ENCODE measurements at regions not wholly inside any gene's neighbourhood (a gene's known extent, or its start where the extent isn't known, plus 50 kb on each side); places are given as distances from the start of the nearest gene placed in this dataset.

DNA sequence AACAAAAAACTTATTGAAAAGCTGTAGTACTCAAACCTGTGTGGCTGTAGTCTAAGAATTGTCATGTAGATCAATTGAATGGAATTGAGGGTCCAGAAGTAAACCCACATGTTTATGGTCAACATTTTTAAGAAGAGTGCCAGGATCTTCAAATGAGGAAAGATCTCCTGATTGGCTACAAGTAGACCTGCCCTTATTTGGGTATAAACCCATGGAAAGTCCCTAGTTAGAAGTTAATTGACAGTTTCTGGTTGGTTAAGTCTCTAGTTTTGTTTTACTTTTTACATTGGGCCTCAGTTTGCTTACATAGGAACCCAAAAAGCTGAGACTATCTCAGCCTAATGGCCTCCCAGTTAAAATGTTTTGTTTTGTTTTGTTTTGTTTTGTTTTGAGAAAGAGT lies 91.9 kb upstream of the RESF1 start:
- DNase-seq, result no peak

DNA sequence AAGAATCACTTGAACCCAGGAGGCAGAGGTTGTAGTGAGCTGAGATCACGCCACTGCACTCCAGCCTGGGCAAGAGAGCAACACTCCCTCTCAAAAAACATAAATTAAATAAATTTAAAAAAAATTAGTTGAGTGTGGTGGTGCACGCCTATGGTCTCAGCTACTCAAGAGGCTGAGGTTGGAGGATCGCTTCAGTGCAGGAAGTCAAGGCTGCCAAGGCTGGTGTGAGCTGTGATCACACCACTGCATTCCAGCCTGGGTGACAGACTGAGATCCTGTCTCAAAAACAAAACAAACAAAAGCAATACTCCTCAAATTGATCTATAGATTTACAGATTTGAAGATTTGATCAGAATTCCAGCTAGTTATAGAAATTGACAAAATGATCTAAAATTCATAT lies 92.7 kb upstream of the RESF1 start:
- no peak for DNase-seq

DNA sequence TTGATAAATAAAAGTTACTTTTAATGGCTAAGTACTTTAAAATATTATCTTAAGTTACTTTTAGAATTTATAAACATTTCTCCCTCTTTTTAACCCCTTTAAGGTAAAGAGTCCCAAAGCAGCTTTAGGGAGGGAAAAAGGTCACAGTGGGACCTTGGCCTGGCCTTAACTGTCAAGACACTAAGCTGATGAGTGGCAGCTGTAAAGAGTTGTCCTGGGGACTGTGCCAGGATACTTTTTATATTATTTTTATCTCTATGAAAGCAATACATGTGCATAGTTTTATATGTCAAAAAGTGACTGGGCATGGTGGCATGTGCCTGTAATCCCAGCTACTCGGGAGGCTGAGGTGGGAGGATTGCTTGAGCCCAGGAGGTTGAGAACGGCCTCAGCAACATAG lies 94.2 kb upstream of the RESF1 start:
- no peak for DNase-seq

DNA sequence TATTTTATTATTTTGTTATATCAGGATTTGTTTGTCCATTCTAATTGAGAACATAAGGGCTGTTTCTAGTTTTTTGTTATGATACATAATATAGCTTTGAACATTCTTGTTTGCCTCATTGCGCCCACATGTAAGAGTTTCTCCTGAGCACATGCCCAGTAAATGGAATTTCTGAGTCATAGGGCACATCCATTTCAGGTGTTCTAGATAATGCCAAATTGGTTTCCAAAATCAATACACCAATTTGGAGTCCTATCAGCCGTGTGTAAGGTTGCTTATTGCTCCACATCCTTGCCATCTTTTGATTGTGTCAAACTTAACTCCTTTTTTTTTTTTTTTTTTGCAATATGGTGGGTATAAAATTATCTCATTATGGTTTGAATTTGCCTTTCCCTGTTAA lies 97.9 kb upstream of the RESF1 start:
- no peak for DNase-seq

DNA sequence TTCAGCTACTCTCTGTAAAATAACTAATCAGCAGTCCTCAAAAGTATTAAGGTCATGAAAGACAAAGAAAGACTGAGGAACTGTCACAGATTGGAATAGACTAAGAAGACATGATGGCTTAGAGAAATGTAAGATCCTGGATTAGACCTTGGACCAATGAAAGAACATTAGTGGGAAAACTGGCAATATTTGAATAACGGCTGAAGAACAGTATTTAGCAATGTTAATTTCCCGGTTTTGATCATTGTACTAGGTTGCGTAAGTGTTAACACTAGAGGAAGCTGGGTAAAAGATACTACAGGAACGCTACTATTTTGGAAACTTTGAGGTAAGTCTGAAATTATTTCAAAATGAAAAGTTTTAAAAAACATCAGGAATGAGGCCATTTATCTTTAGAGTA lies 98.8 kb upstream of the RESF1 start:
- no peak for DNase-seq

DNA sequence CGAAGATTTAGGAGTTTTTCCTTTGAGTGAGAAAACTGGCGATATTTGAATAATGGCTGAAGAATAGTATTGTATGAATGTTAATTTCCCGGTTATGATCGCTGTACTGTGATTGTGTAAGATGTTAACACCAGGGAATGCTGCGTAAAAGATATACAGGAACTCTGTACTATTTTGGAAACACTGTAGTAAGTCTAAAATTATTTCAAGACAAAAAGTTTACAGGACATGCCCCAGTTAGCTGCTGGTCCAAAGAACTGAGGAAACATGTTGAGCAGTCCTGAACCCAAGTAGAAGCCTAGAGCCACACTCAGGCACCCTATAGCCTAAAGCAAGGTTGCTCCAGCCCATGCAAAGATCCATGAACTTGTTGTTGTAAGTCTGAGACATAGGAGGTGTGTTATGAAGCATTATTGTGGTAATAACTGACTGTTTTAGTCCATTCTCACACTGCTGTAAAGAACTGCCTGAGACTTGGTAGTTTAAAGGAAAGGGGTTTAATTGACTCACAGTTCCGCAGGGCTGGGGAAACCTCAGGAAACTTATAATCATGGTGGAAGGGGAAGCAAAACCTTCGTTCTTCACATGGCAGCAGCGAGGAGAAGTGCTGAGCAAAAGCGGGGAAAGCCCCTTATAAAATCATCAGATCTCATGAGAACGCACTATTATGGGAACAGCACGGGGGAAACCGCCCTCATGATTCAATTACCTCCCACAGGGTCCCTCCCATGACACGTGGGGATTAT lies 99.8 kb upstream of the RESF1 start:
- DNase-seq, result no peak

DNA sequence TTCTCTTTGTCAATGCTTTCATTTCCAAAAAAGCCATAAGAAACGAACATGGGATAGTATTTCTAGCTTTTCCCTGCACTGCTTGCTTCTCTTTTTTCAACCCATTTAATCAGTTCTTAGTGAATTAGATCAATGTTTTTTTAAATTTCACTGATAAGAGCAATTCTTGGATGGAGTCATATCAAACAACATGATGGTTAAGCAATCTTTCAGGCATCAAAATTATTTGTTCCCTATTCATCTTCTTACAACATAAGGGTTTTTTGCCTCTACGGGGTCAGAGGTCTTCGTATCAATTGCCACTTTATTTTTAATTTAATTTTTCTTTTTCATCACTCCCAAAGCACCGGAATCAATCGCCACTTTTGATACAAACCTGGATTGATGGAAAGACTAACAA lies 103.8 kb upstream of the RESF1 start:
- no peak for DNase-seq

DNA sequence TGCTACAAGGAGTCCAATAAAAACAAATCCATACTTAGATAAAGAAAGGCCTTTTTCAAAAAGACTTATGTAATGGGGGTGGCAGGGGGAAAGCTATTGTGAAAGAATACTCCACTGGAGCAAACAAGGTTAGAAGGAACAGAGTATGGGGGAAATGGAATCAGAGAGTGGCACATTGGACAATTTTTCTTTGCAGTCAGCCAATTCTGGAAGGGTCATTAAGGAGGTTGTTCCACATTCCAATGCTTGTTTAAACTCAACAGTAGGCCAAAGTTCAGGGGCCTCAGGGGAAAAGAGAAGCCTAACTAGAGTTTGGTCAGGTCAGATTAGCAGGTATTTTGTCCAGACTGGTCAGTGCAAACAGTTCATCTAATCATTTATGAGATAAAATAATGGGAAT lies 105.2 kb upstream of the RESF1 start:
- no peak for DNase-seq

DNA sequence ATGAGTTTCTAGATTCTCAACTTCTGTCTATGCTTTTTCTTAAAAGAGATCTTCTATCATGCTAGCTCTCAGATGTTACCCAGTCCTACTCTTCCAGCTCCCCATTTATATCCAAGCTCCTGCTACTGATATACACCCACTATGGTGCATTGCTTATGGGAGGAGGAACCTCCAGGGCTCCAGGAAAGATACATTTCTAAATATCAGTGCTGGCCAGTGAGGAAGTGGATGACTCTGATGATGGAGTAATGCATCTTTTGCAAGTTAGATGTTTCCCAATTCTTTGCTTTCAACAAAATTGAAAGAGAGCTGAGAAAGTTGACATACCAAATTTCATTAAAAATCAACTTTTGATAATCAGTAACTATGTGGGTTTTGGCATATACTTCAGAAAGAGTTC lies 105.7 kb upstream of the RESF1 start:
- no peak for DNase-seq

DNA sequence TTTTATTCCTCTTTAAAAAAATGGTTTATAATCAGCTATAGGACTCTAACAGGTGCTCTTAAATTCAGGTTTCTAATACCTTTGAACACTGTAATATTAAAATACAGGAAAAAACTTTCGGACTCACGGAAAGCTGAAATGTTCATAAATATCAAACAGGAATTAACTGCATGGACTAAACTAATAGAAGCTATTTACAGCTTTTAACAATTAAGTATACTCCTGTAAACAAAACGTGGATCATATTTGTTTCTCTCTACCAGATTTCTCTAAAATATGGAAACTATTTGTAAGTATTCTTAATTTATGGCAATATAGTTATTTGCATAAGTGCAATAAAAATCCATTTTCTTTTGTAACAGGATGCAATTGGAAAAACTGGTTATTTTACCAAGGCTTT lies 108.9 kb upstream of the RESF1 start:
- DNase-seq, result no peak

DNA sequence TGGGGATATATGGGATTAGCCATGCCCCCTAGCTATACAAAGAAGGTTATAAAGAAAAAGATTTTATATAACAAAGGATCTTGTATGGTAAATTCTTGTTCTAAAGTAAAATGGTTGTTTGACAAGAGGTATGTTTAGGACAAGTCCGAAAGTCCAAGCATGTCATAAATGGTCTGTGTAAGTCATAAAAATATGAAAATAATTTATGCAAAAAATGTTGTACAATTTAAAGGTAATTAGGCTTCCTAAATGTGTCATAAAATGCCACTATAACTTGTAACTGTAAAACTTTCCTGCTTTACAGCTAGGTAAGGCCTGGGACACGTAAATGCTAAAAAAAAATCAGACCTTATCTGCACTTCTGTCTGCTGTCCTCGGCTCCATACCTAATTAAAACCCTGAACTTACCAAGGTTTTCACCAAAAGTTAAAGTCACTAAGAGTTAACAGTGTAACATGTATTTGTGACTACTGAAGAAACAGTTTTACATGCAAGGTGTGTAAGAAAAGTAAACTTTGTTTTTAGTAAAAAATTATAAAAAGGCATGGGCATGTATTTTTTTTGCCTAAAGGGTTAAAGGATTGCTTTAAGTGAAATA lies 110.0 kb upstream of the RESF1 start:
- no peak for DNase-seq

DNA sequence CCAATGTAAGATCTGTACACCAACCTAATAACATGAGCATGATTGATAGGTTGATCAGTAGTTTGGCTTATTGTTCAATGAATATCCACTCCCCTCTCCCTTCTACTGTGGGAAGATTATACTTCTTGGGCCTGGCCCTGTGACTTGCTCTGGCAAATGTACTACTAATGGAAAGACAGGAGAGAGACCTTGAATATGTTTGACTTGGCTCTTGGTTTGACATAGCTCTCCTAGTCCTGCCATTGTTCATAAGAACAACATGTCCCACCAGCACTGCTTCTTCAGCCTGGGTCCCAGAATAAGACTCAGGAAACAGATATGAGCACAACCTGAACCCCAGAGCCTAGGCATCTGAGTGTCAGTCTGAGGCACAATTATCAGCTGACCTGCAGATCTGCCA lies 112.8 kb upstream of the RESF1 start:
- DNase-seq, result no peak

DNA sequence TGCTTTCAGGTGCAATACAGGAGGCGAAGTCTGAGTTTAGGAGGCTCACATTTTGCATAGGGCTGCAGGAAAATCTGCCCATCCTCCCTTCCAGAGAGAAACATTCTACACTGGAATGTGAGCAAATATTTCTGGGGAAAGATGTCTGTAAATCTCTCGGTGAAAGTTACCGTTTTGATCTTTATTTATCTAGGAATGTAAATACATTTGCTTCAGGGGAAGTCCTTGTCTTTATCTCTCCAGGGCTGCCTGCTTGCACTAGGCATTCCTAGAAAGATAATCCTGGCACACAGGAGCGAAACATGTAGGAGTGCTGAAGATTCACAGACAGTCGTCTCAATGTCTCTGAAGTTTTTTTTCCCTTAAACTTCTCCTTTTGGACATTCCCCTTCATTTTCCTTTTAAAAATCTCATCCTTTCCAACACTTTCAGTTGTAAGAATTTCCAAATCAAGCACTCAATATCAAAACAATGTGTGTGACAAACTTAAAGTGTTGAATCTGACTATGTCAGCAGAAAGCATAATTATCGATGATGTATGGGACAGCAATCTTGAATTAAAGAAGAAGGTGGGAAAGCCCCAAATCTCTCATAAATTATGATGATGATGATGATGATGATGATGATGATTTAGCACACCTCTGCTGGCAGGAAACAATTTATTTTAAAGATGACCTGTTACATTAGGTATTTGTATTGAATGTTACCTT lies 113.4 kb upstream of the RESF1 start:
- no peak for DNase-seq

DNA sequence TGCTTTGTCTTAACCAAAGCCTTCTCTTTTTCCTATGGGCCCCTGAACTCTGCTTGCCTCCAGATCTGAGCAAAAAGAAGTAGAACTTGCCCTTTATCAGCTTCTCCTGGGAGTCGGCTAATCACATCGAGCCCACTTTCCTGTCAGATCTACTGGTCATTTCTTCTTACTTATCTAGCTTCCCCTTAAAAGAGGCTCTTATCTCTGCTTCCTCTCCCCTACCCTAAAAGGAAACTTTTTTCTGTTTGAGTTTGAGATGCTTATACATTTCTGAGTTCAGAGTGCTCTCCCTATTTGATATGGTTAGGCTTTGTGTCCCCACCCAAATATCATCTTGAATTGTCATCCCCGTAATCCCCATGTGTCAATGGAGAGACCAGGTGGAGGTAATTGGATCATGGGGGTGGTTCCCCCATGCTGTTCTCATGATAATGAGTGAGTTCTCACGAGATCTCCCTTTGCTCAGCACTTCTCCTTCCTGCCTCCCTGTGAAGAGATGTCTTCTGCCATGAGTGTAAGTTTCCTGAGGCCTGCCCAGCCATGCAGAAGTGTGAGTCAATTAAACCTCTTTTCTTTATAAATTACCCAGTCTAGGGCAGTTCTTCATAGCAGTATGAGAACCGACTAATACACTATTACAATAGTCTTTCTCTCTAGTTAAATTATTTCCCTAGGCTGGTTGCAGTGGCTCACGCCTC lies 114.7 kb upstream of the AMN1 start:
- no peak for DNase-seq

DNA sequence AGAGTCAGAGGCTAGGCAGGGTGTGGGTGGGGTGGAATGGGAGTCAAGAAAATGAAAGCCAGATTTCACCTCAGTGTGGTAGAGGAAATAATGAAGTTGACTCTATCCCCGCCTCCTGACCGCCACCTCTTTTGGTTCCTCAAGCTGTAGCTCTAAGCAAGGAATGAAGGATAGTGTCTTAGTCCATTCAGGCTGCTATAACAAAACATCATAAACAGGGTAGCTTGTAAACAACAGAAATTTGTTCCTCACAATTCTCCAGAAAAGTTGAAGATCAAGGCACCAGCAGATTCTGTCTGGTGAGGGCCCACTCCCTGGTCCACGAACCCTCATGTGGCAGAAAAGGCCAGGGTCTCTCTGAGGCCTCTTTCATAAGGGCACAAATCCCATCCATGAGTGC lies 109.1 kb upstream of the AMN1 start:
- DNase-seq, result no peak

DNA sequence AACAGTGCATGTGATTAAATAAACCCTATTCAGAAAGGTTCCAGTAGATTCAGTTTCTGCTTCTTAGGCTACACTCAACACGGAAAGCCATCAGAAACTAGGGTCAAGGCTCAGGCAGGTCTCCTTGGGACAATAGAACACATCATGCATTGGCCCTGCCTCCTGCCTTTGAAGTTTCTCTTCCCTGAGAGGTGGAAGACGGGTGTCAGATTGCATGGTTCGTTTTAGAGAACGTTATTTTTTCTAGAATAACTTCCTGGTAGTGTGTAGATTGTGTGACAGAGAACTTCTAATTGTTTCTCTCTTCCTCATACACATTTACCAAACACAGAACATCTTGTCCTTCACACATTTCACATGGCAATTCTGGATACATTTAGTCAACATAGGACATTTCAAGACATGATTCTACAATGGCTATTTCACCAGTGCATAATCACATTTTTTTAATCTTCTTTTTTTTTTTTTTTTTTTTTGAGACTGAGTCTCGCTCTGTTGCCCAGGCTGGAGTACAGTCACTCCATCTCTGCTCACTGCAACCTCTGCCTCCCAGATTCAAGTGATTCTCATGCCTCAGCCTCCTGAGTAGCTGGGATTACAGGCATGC lies 106.6 kb upstream of the AMN1 start:
- no peak for DNase-seq

DNA sequence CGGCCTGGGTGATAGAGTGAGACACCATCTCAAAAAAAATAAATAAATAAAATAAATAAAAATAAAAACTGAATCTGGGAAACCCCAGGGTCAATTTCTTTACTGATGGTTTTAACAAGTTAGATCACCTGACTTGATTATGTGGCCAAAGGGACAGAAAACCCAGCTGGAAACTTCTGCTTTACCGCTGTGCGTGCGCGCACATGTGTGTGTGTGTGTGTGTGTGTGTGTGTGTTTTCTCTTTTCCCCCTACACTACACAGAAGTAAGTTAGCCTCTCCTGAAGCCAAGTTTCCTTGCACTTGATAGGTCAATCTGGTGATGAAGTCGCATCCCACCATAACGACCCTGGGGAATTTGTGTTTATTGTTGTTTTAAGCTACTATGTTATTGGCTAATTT lies 105.3 kb upstream of the AMN1 start:
- DNase-seq, result no peak

DNA sequence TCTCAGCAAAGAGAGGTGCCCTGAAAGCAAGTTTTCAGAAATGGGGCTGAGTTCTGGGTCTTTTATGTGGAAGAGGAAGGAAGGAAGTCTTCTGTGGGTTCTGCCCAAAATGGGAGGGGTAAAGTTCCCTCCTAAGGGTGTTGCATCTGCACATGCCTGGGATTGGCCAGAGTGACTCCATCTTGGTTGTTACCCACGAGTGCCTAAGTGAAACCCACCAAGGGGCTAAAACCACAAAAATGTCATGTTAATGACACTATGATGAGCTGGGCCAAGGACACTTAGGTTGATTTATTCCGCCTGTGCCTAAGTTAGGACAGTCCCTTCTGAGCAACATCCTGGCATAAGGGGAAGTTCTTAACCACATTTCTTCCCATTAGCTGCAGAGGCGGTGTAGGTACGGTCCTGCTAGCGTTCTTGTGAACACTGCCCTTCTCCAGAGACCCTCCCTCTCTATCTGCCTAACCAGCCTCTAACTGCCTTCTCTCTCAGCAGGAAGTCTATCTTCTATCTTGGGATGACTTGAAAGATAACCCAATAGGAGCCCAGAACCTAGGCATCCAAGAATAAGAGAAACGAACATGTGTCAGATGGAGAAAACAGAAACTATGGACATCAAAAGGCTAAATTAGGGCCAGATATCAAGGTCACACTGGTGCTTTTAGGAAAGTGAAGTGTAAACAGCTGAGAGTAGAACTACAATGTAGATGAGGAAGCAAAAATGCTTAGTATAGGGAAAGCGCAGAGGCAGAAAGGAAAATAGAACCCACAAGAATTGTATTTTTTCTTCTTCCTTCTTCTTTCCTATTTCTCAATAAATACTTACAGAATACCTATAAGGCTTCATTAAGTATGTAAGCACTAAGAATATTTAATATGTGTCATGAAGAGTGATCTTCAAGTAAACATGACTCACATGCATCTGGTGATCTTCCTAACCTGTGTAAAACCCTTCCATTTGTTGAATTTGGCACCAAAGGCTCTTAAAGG lies 104.2 kb upstream of the AMN1 start:
- DNase-seq, result peak; percentile 37

DNA sequence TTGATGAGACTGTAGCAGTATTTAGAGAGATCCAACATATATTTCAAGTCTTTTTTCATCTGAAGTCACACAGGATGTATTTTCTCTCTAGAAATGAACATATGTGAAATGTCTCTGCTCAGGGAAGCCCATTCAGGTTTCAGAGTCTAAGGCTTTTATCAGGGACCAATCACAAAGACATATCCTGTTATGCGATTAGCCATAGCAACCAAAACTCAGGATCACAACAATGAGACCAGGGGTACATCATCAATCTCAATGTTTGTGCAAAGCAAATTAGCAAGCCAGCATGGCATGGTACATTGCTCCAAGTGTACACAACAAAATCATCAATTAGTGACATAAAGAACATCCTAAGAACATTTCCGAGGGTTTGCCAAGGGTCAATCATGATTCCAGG lies 99.2 kb upstream of the AMN1 start:
- DNase-seq, result peak; percentile 9

DNA sequence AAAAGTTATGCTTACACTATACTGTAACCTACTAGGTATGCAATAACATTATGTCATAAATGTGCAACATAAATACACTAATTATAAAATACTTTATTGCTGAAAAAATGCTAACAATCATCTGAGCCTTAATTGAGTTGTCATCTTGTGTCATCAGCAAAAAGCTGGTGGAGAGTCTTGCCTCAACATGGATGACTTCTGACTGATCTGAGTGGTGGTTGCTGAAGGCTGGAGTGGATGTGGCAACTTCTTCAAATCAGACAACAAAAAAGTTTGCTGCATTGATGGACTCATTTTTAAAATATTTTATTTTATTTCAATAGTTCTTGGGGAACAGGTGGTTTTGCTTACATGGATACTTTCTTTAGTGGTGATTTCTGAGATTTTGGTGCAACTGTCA lies 93.9 kb upstream of the AMN1 start:
- DNase-seq, result no peak

DNA sequence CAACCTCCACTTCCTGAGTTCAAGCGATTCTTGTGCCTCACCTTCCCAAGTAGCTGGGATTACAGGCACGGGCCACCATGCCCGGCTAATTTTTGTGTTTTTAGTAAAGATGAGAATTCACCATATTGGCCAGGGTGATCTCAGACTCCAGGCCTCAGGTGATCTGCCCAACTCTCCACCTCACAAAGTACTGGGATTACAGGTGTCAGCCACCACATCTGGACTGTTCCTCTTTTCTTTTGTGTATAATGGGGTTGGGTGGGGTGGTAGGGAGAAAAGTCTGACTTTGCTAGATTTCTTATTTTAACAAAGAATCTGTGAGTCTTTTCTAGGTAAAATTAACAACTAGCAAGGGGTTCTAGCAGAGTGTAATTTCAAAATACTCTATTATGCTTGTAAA lies 92.7 kb upstream of the AMN1 start:
- no peak for DNase-seq

DNA sequence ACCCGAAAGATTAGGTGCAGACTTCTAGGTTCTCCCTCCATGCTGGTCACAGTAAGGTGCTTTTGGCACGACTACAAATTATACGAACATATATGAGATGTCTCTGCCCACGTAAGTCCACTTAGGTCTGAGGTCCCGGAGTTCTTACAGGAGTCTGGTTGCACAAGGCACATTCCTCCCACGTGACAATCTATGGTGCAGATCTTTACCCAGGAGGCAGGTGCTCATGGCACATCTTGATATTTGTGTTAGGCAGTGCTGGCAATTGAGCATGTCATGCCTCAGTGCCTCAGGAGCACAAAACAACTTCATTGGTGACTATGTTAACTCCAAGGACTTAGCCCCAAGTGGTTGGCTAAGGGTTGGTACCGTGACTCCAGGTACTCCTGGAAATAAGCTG lies 92.0 kb upstream of the AMN1 start:
- no peak for DNase-seq

Measured in activated CD4-positive, alpha-beta T cell treated with anti-CD3 and anti-CD28 coated beads, Interleukin-2, Interleukin-6, amounts not matched to agents 100 ng/mL and 50 ng/mL, durations not matched to agents 16 hours and 8 hours (primary cell).